Activated naive CD8-positive, alpha-beta T cell (primary cell): ENCODE measurements at regions not wholly inside any gene's neighbourhood (a gene's known extent, or its start where the extent isn't known, plus 50 kb on each side); places are given as distances from the start of the nearest gene placed in this dataset.

Experiments used
- H3K27ac Mint-ChIP-seq: one replicate; pipeline ENCODE4 v1.8.0; 2021; ENCODE audit warnings: mixed read lengths
- H3K27me3 Mint-ChIP-seq: one replicate; pipeline ENCODE4 v1.8.0; 2021; ENCODE audit warnings: mixed read lengths
- H3K36me3 Mint-ChIP-seq: one replicate; pipeline ENCODE4 v1.8.0; 2021; ENCODE audit warnings: mixed read lengths
- H3K4me1 Mint-ChIP-seq: one replicate; pipeline ENCODE4 v1.8.0; 2021; ENCODE audit warnings: low read depth, mixed read lengths
- H3K4me3 Mint-ChIP-seq: one replicate; pipeline ENCODE4 v1.8.0; 2021; ENCODE audit warnings: mild to moderate bottlenecking, mixed read lengths
- H3K9me3 Mint-ChIP-seq: one replicate; pipeline ENCODE4 v1.8.0; 2021; ENCODE audit warnings: low read depth, mixed read lengths

DNA sequence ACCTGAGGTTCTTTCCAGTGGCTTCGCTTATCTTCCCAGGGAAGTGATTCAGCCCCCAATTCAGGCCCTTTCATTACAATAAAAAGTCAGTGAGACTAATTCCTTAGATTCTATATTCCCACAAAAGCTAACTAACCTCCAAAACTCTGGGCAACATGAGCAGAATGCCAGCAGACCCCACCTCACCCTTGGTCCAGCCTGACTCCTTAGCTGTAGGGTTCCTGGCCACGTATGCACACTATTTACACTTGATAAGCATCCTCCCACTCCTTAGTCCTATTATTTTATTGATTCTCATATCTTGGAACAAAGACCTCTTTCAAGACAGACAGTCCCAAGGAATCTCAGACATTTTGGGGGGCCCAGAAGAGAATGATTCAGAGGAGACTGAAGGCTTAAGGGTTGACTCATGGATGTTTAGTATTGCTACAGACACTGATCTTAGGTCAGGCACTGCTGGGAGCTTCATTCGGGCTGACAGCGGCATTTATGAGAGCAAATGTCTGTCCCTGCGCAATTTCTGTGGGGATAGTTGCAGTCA, 162.6 kb upstream of the GDF10 start:
- Mint-ChIP-seq H3K4me1 (peaks cover 7% of the 10 kb centered on the region), H3K27ac (no peak overlapping the region), H3K4me3 (no peak overlapping the region), H3K36me3 (no peaks in the 10 kb centered on the region), H3K27me3 (no peaks in the 10 kb centered on the region), H3K9me3 (no peaks in the 10 kb centered on the region)

DNA sequence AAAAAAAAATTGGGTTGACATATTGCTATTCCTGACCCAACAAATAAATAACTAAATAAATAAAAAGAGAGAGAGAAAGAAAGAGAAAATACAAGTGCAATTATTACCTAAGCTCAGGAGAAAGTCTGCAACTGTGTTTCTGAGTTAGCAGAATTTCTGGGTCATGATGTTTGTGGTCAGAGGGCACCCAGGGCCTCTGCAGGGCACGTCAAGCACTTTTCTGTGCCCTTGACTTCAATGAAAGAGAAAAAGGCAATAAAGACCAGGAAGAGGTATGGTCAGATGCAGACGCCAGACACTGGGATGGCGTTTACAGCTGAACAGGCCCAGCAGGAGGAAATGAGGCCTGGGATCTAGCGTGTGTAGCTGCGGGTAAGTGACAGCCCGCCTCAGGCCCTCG, 160.9 kb upstream of the GDF10 start:
- Mint-ChIP-seq H3K4me1 (peaks cover 2% of the 10 kb centered on the region), H3K4me3 (no peak overlapping the region), H3K9me3 (no peaks in the 10 kb centered on the region), H3K36me3 (no peaks in the 10 kb centered on the region), H3K27ac (no peak overlapping the region), H3K27me3 (no peaks in the 10 kb centered on the region)

DNA sequence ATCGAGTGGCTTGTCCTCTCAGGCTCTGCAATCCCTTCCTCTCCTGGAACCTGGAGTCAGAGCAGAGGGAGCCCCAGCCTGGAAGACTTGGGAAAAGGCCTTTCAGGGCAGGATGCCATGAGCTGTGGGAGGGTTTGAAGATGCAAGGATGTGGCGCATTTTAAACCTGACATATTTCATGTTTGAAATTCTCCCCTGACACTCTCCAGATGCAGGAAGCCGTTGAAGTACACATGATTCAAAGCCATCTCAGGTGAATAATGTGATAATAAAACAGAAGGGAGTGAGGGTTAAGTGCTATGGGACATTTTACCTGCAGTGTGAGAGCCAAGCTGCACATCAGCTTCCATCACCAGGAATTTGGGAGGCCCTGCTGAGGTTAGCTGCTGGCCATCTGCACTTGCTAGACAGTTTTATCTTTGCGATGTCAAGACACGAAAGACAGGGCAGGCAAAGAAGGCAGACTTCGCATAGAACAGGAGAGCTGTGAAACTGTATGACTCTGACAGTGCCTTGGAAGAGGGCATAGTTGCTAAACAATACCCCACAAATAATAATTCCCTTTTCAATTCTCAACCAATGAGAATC, 159.1 kb upstream of the GDF10 start:
- Mint-ChIP-seq H3K27ac (no peak overlapping the region), H3K27me3 (no peaks in the 10 kb centered on the region), H3K9me3 (no peaks in the 10 kb centered on the region), H3K36me3 (no peaks in the 10 kb centered on the region), H3K4me3 (no peak overlapping the region), H3K4me1 (peaks cover 3% of the 10 kb centered on the region)

DNA sequence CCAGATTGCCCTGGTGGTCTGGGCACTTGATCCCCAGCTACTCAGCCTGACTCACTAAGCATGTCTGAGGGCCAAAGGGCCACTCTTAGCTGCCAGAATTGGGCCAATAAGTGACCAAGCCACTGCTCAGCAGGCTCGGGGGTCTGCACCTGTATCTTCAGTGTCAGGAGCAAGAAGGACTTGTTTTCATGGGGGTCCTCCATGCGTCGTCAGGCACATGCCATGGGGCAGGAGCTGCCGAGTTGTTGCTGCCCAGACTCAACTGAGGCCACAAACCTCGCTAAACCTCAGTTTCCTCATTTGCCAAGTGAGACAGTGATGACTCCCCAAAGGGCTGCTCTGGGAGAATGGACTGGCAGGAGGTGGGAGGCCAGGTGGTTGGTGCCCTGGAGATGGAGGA, 158.6 kb upstream of the GDF10 start:
- H3K27me3 Mint-ChIP-seq = no peaks in the 10 kb centered on the region
- no peaks in the 10 kb centered on the region for H3K36me3 Mint-ChIP-seq
- H3K27ac Mint-ChIP-seq = no peak overlapping the region
- no peaks in the 10 kb centered on the region for H3K9me3 Mint-ChIP-seq
- peaks cover 4% of the 10 kb centered on the region for H3K4me1 Mint-ChIP-seq
- no peak overlapping the region for H3K4me3 Mint-ChIP-seq

DNA sequence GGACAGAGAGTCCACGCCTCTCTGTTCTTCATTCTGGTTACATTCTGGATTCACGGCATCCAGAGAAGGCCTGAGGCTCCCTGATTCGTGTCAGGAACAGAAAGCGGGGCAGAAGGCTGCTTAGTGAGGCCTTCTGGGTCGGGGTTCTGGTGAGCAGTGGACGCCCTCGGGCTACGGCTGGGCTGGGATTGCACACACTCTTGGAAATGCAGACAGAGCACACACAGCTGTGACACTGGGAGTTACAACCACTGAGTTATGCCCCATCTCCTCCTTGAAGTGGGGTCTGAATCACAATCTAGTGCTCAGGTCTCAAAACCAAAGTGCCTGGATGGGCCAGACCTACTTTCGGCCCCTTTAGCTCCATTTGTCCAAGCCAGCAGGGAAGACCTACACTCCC, 156.9 kb upstream of the GDF10 start:
- Mint-ChIP-seq H3K36me3 (no peaks in the 10 kb centered on the region), H3K27ac (no peak overlapping the region), H3K4me1 (peaks cover 4% of the 10 kb centered on the region), H3K4me3 (no peak overlapping the region), H3K9me3 (no peaks in the 10 kb centered on the region), H3K27me3 (no peaks in the 10 kb centered on the region)

DNA sequence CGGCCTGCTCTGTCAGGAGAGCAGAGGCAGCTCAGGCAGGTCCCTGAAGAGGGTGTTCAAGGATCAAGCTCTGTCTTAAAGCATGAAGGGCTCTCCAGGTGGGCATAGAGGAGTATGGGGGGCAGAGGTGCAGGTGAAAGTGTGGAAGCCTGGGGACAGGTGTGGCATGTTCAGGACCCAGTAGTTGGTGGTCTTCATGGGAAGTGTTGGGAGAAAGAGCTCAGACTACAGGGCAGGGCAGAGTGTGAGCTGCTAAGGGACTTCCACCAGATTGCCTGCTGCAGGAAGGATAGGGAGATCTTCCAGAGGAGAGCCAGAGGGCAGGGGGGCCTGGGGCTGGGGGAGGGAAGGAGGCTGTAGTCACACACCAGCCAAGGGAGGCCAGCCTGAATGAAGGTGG, 156.5 kb upstream of the GDF10 start:
- Mint-ChIP-seq H3K4me1 (peaks cover 4% of the 10 kb centered on the region), H3K27ac (no peak overlapping the region), H3K36me3 (no peaks in the 10 kb centered on the region), H3K9me3 (no peaks in the 10 kb centered on the region), H3K4me3 (no peak overlapping the region), H3K27me3 (no peaks in the 10 kb centered on the region)

DNA sequence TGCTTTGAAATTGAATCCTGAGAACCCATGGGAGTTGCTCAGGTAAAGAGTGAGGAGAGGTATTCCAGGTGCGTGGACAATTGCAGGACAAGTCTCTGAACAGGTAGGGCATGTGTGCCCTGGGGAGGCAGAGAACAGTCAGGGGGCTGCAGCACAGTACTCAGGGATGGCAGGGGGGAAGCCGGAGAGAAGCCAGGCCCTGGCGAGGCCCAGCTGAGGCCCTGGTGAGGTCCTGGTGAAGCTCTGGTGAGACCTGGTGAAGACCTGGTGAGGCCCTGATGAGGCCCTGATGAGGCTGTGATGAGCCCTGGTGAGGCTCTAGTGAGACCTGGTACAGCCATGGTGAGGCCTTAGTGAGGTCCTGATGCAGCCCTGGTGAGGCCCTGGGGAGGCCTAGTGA, 155.5 kb upstream of the GDF10 start:
- Mint-ChIP-seq H3K9me3 (no peaks in the 10 kb centered on the region), H3K27ac (no peak overlapping the region), H3K27me3 (no peaks in the 10 kb centered on the region), H3K4me1 (peaks cover 4% of the 10 kb centered on the region), H3K4me3 (no peak overlapping the region), H3K36me3 (no peaks in the 10 kb centered on the region)

DNA sequence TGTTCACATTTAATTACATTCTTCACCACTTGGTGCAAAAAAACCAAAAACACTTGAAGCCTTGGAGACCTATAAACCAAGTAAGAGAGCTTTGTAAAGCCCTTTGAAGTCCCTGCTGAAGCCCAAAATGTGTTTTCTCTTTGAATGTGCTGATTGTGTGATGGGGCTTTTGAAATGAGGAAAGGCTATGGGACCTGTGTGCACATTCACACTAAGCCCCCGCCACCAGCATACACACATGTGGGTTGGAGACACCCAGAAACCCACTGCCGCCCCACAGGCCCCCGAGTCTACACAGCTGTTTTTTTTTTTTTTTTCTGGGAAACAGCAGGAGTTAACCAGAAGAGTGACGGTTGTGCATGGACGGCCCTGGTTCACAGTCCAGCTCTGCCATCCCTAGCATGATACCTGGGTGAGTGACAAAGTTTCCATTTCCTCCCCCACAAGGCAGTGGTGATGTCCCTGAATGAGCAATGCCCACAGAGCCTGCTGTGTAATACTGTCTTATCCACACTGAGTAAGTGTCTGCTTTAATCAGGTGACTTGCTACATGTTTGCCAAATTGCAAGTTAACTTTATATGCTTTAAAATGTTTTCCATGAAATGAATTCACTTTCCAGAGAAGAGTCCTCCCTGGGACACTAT, 154.6 kb upstream of the GDF10 start:
- no peaks in the 10 kb centered on the region for H3K9me3 Mint-ChIP-seq
- H3K36me3 Mint-ChIP-seq = no peaks in the 10 kb centered on the region
- no peaks in the 10 kb centered on the region for H3K27me3 Mint-ChIP-seq
- no peak overlapping the region for H3K4me3 Mint-ChIP-seq
- H3K4me1 Mint-ChIP-seq = peaks cover 4% of the 10 kb centered on the region
- H3K27ac Mint-ChIP-seq = no peak overlapping the region

DNA sequence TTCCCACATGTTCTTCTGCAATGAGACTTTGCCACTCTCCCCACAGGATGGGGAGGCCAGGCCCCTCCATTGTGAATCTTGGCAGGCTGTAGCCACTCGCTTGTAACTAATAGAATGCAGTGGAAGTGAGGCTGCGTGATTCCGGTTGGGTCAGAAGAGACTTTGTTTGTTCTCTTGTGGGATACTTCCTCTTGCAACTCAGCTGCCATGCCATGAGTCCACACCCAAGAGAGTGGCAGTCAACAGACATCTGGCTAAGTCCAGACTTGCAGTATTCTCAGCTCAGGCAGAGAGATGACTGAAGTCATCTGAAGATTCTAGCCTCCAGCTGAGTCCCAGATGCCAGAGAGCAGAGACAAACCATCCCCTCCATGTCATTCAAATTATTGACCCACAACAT, 153.4 kb upstream of the GDF10 start:
- peaks cover 4% of the 10 kb centered on the region for H3K4me1 Mint-ChIP-seq
- H3K36me3 Mint-ChIP-seq = no peaks in the 10 kb centered on the region
- no peaks in the 10 kb centered on the region for H3K9me3 Mint-ChIP-seq
- no peak overlapping the region for H3K4me3 Mint-ChIP-seq
- no peaks in the 10 kb centered on the region for H3K27me3 Mint-ChIP-seq
- H3K27ac Mint-ChIP-seq = no peak overlapping the region

DNA sequence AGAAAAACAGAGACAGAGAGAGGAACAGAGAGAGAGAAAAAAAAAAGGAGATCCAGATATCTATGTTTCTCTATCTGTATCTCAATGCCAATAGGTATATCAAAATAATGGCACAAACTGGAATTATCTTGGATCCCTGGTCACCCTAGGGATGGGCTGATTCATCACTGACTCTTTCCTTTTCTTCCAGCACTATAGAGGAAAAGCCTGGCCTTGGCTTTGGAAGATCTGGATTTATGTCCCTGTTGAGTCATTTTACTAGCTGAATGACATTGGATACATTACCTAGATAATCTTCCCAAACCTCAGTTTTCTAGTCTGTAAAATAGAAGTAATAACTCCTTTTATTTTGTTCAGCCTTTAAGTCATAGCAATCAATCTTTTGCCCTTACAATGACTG, 152.8 kb upstream of the GDF10 start:
- Mint-ChIP-seq H3K9me3 (no peaks in the 10 kb centered on the region), H3K4me3 (no peak overlapping the region), H3K4me1 (peaks cover 4% of the 10 kb centered on the region), H3K27ac (no peak overlapping the region), H3K36me3 (no peaks in the 10 kb centered on the region), H3K27me3 (no peaks in the 10 kb centered on the region)

DNA sequence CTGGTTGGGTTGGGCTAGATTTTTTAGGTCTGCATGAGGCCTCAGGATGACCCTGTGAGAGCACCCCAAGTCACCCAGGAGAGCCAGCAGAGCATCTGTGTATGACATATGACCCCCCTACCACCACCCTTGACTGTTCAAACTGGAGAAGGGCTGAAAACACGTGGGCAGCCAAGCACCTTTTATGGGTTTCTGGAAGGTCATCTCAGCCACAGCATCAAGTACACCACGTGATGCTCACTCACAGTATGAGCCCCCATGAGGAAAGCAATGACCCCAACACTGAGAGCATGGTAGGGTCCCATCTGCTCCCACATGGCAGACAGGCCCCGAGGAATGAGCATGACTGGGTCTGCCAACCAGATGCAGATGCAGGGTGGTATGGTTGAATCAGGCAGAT, 149.4 kb upstream of the GDF10 start:
- Mint-ChIP-seq H3K27me3 (no peaks in the 10 kb centered on the region), H3K4me3 (no peak overlapping the region), H3K27ac (no peak overlapping the region), H3K4me1 (peaks cover 12% of the 10 kb centered on the region), H3K36me3 (no peaks in the 10 kb centered on the region), H3K9me3 (peaks cover 11% of the 10 kb centered on the region)

DNA sequence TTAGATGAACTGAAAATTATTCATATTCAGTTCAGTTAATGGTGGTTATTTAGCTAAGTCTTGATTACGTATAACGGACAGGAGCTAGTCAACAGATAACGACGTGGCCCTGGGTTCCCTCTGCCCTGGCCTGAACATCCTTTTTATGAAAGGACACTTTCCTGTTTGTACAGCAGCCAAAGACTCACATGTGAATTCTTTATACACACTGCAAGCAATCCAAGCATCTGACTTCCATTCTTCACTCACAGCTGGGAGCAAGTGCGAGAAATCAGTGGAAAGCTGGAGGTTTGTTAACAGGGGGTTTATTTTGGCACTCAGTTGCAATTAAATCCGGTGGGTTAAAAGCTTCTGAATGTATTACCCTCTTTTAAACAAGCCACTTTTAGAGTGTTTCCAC, 148.1 kb upstream of the GDF10 start:
- Mint-ChIP-seq H3K36me3 (peaks cover 6% of the 10 kb centered on the region), H3K4me1 (peaks cover 10% of the 10 kb centered on the region), H3K27me3 (no peaks in the 10 kb centered on the region), H3K27ac (no peak overlapping the region), H3K4me3 (no peak overlapping the region), H3K9me3 (peaks cover 16% of the 10 kb centered on the region)

DNA sequence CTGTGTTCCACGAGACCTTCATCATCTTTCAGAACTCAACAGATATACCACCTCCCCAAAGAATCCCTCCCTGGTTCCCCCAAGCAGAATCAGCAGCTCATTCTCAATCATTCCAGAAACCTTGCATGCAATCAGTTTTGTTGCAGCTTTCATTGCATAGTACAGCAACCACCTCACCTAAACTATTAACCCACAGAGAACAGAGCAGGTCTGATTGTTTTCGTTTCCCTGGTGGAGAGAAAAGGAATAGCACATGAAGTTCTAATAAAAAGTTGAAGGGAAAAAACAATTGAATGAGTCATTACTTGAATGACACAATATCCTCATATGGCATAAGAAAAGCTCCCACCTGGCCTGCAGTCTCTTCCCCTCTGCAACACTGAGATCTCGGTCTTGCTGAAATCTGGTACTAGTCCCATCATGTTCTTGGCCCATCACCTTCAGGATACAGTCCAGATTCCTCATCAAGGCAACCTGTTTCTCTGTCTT, 147.1 kb upstream of the GDF10 start:
- H3K9me3 Mint-ChIP-seq = peaks cover 16% of the 10 kb centered on the region
- H3K4me1 Mint-ChIP-seq = peaks cover 10% of the 10 kb centered on the region
- H3K27ac Mint-ChIP-seq = no peak overlapping the region
- no peak overlapping the region for H3K4me3 Mint-ChIP-seq
- H3K27me3 Mint-ChIP-seq = no peaks in the 10 kb centered on the region
- H3K36me3 Mint-ChIP-seq = peaks cover 6% of the 10 kb centered on the region

DNA sequence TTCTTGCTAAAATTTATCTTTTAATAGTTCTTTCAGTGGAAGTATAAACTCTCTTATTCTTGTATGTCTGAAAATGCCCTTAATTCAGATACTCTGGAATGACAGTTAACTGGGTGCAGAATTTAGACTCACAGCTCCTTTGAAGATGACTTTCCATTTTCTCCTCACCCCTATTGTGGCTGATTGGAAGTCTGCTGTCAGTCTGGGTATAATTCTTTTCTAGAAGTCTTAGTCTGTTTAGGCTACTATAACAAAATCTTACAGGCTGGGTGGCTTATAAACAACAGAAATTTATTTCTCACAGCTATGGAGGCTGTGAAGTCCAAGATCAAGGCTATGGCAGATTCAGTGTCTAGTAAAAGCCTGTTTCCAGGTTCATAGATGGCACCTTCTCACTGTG, 145.2 kb upstream of the GDF10 start:
- H3K4me3 Mint-ChIP-seq = no peak overlapping the region
- H3K9me3 Mint-ChIP-seq = peaks cover 16% of the 10 kb centered on the region
- H3K4me1 Mint-ChIP-seq = peaks cover 10% of the 10 kb centered on the region
- H3K36me3 Mint-ChIP-seq = peaks cover 6% of the 10 kb centered on the region
- H3K27me3 Mint-ChIP-seq = no peaks in the 10 kb centered on the region
- H3K27ac Mint-ChIP-seq = no peak overlapping the region

DNA sequence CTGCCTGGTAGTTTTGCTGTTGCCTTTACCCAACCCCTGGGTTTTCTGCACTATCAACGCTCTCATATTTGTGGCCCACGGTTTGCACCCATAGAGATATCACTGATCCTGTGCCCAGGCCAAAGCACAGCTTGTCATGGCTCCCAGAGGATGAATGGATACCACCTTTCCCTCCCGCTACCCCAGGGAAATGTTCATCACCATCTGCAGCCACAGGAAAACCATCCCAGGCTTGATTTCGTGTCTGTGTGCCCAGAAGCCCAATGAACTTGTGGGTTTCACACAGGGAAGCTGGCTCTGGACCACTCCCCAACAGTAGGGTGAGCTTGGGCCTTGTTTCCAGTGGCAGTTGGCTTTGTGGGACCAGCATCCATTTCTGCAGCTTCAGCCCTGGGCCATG, 143.1 kb upstream of the GDF10 start:
- no peak overlapping the region for H3K27ac Mint-ChIP-seq
- H3K4me3 Mint-ChIP-seq = no peak overlapping the region
- peaks cover 6% of the 10 kb centered on the region for H3K36me3 Mint-ChIP-seq
- peaks cover 16% of the 10 kb centered on the region for H3K9me3 Mint-ChIP-seq
- peaks cover 10% of the 10 kb centered on the region for H3K4me1 Mint-ChIP-seq
- no peaks in the 10 kb centered on the region for H3K27me3 Mint-ChIP-seq
